Brain microvascular endothelial cell (primary cell): ENCODE measurements at regions not wholly inside any gene's neighbourhood (a gene's known extent, or its start where the extent isn't known, plus 50 kb on each side); places are given as distances from the start of the nearest gene placed in this dataset.

Source experiments
- DNase-seq: peaks from one replicate; pipeline ENCODE4 v3.0.0-alpha.2; 2020
- H3K27ac ChIP-seq: fragments of 250-450 bp; sonication (Bioruptor Pico); 2 replicates; pipeline ENCODE4 v1.5.1; 2020; ENCODE audit warnings: mild to moderate bottlenecking, moderate library complexity
- H3K27me3 ChIP-seq: fragments of 250-450 bp; sonication (Bioruptor Pico); replicated peaks from 2 replicates; pipeline ENCODE4 v1.5.1; 2020; ENCODE audit warnings: mild to moderate bottlenecking
- H3K36me3 ChIP-seq: fragments of 250-450 bp; sonication (Bioruptor Pico); replicated peaks from 2 replicates; pipeline ENCODE4 v1.5.1; 2020; ENCODE audit warnings: mild to moderate bottlenecking
- H3K4me3 ChIP-seq: 2 replicates; pipeline ENCODE4 v1.5.1; 2011; ENCODE audit warnings: low read depth, mild to moderate bottlenecking, control low read depth, low read length, moderate library complexity
- in situ Hi-C: cut with HindIII; loops from 2 replicates; pipeline ENCODE4 v1.10.0; 2017; ENCODE audit warnings: low sequenced_read_pairs, low pct_ligation_motif_present
- TF ChIP-seq, protein P1 (sequence below): IDR thresholded peaks from 2 replicates; pipeline ENCODE4 v1.5.1; 2011; ENCODE audit warnings: low read depth, mild to moderate bottlenecking, moderate library complexity, low read length, control low read depth, inconsistent platforms; ENCODE audit errors: missing control alignments

DNA sequence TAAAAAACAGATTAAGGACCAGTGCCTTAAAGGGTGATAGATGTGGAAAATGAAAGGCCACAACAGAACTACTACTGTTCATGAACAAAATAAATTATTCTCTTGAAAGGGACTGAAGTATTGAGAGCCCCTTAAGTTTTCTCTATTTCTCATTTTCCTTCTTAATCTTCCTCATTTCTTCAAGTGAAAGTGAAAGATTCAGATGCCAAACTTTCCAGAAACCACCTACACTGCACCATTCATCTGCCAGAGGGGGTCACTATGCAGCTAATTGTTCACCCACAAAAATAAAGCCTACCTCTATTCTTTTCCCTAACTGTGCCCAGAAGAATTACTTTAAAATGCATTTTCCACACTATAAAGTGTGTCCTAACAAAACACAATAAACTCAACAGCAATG is 140.1 kb downstream of the NR4A2 start:
- no peaks in the 10 kb centered on the region for H3K27me3 ChIP-seq
- H3K27ac ChIP-seq: no peak overlapping the region
- TF ChIP-seq, protein P1, sequence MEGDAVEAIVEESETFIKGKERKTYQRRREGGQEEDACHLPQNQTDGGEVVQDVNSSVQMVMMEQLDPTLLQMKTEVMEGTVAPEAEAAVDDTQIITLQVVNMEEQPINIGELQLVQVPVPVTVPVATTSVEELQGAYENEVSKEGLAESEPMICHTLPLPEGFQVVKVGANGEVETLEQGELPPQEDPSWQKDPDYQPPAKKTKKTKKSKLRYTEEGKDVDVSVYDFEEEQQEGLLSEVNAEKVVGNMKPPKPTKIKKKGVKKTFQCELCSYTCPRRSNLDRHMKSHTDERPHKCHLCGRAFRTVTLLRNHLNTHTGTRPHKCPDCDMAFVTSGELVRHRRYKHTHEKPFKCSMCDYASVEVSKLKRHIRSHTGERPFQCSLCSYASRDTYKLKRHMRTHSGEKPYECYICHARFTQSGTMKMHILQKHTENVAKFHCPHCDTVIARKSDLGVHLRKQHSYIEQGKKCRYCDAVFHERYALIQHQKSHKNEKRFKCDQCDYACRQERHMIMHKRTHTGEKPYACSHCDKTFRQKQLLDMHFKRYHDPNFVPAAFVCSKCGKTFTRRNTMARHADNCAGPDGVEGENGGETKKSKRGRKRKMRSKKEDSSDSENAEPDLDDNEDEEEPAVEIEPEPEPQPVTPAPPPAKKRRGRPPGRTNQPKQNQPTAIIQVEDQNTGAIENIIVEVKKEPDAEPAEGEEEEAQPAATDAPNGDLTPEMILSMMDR: peak; percentile 13
- in situ Hi-C loops: no loop called here
- no peak overlapping the region for H3K4me3 ChIP-seq
- DNase-seq: no peak
- no peaks in the 10 kb centered on the region for H3K36me3 ChIP-seq

DNA sequence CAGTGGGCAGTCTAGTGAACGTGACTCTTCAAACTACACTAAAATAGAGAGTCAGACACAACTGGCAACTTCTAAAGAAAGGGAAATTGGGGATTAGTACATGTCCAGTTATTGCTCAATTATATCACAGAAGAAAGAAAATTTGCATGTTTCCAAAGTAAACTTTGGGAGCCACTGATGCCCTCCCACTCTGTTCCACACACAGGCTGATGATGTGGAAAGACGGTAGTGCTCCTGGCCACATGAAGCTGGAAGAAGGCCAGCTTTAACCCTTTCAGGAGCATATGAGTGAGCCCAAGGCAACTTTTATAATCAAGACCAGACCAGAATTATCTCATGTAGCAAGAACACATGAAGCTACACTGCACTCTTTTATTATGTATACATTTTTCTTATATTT is 141.0 kb downstream of the NR4A2 start:
- TF ChIP-seq, protein P1: no peak
- Histone ChIP-seq H3K36me3 (no peaks in the 10 kb centered on the region), H3K27ac (no peak overlapping the region), H3K4me3 (no peak overlapping the region), H3K27me3 (no peaks in the 10 kb centered on the region)
- in situ Hi-C loops: no loop called here
- DNase-seq: no peak

DNA sequence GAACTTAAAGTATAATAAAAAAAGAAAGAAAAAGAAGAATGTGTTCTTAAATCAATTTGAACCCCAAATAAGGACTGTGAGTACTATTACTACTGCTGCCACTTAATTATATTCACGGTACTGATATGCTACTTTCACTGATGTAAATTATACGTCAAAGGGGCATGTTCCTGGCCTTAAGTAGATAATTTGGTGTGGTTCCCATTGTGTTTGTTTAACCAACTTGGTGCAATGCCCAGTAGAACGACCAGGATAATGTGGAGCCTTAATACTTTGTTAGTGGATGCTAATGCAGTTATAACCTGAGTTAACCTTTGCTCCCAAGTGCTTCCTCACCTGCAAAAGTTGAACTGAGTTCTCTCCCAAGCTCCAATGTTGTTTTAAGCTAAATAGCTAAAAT is 142.0 kb downstream of the NR4A2 start:
- TF ChIP-seq, protein P1: no peak
- H3K27ac ChIP-seq: no peak overlapping the region
- H3K36me3 ChIP-seq: no peaks in the 10 kb centered on the region
- in situ Hi-C loops: no loop called here
- no peaks in the 10 kb centered on the region for H3K27me3 ChIP-seq
- no peak overlapping the region for H3K4me3 ChIP-seq
- no peak for DNase-seq

DNA sequence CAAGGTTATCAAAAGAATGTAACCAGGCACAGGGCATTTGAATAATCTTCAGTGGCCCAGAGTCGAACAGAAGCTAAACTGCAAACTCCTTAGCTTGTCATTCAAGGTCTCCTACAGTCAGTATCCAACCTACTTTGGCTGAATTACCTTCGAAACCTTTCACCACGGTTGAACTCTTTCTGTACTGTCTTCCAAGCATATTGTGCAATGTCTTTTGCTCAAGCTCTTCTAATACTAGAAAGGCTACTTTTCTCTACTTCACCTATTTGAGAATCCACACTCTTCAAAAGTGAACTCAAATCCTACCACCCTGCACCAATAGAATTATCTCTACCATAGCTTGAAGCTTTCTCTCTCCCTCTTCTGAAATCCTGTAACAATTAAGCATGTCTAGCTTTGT is 142.9 kb downstream of the NR4A2 start:
- Histone ChIP-seq H3K4me3 (no peak overlapping the region), H3K36me3 (no peaks in the 10 kb centered on the region), H3K27ac (no peak overlapping the region), H3K27me3 (no peaks in the 10 kb centered on the region)
- TF ChIP-seq, protein P1: no peak
- no peak for DNase-seq
- in situ Hi-C loops: no loop called here

DNA sequence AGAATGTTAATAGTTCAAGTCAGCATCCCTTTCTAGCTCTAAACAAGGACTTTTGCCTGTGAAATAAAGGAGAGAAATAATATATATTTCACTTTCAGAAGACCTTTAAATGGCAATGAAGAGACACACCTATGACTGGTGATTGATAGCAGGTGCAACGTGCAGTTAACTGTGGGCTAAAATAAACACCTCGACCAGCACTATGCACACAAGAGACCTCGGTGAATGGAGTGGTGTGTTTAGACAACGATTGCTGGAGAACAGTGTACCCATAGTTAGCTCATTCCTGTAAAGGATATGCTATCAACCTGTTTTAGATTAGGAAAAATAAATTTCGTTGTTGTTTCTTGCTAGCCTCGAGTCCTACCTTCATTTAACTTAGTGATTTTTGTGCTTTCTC is 143.4 kb downstream of the NR4A2 start:
- TF ChIP-seq, protein P1: no peak
- Histone ChIP-seq H3K4me3 (no peak overlapping the region), H3K27ac (no peak overlapping the region), H3K36me3 (no peaks in the 10 kb centered on the region), H3K27me3 (no peaks in the 10 kb centered on the region)
- in situ Hi-C loops: no loop called here
- DNase-seq: no peak

DNA sequence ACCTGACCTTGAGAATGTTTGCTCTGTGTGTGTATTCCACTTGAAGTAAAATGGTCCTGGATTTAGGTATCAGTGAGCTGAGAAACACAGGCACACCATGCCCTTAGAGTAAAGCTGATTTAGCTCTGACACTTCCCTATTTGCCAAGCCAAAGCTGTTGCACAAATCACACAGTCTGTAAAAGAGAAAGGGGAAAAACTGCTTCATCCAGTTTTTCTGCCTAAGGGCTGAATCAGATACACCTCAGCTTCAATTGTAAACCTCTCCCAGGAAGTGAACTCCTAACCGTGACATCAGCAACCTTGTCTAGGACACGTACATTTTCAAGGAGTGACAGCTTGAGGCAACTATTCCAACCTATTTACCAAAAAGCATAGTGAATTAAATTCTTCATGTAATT is 150.4 kb downstream of the NR4A2 start:
- in situ Hi-C loops: no loop called here
- no peak for DNase-seq
- Histone ChIP-seq H3K4me3 (no peak overlapping the region), H3K27me3 (no peaks in the 10 kb centered on the region), H3K36me3 (no peaks in the 10 kb centered on the region), H3K27ac (no peak overlapping the region)
- TF ChIP-seq, protein P1: no peak
